ENCODE measurements at regions not wholly inside any gene's neighbourhood (a gene's known extent, or its start where the extent isn't known, plus 50 kb on each side); places are given as distances from the start of the nearest gene placed in this dataset.

DNA sequence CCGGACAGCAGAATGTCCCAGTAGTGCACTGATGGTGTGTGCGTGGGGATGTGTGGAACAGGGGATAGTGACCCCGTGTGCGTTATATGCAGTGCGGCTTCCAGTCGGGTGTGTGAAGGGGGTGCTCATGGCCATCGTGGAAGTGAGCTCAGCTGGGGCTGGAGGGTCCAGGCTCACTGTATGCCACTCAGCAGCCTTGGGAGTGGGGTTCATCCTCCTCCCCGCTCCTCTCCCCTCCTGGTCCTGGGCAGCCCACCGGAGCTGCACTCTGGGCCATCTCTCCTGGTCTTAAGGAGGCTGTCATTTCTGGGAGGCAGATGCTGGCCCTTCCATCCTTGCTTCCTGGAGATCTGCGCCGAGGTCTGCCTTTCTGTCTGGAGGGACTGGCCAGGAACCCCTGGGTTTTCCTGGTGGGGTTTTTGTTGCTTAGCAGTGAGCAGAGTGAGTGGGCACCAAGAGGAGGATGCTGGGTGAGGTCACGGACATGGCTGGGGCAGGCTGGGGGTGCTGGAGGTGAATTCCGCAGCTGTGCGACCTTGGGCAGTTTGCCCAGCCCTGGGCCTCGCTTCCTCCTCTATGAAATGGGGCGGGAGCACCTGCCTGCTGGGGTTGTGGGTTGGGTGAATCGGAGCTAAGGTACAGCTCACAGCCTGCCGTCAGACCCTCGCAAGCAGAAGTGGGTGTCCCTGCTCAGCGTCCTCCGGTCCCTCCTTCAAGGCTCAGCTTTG, 164.1 kb downstream of the SEC14L1 start (continued):
- TF ChIP-seq, protein P1, sequence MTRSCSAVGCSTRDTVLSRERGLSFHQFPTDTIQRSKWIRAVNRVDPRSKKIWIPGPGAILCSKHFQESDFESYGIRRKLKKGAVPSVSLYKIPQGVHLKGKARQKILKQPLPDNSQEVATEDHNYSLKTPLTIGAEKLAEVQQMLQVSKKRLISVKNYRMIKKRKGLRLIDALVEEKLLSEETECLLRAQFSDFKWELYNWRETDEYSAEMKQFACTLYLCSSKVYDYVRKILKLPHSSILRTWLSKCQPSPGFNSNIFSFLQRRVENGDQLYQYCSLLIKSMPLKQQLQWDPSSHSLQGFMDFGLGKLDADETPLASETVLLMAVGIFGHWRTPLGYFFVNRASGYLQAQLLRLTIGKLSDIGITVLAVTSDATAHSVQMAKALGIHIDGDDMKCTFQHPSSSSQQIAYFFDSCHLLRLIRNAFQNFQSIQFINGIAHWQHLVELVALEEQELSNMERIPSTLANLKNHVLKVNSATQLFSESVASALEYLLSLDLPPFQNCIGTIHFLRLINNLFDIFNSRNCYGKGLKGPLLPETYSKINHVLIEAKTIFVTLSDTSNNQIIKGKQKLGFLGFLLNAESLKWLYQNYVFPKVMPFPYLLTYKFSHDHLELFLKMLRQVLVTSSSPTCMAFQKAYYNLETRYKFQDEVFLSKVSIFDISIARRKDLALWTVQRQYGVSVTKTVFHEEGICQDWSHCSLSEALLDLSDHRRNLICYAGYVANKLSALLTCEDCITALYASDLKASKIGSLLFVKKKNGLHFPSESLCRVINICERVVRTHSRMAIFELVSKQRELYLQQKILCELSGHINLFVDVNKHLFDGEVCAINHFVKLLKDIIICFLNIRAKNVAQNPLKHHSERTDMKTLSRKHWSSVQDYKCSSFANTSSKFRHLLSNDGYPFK (CRISPR knock-in tag; IDR thresholded peaks at IDR 0.05; ENCODE audit: borderline replicate concordance): peak; percentile 13; the same call in 1 of the 2 replicates
- TF ChIP-seq HDAC1 (CRISPR knock-in tag; IDR thresholded peaks at IDR 0.05) (peak; percentile 67; the same call in 1 of the 2 replicates), GLI4 (CRISPR knock-in tag; IDR thresholded peaks at IDR 0.05; ENCODE audit: borderline replicate concordance) (no peak), ZNF574 (CRISPR knock-in tag; IDR thresholded peaks at IDR 0.05) (peak; percentile 59), ZNF224 (CRISPR knock-in tag; IDR thresholded peaks at IDR 0.05) (no peak), PHF5A (CRISPR knock-in tag; IDR thresholded peaks at IDR 0.05; ENCODE audit: low read depth, unreplicated experiment) (no peak), MYC (CRISPR knock-in tag; IDR thresholded peaks at IDR 0.05; ENCODE audit: borderline replicate concordance) (peak; percentile 17; the same call in 1 of the 2 replicates), KDM4B (CRISPR knock-in tag; IDR thresholded peaks at IDR 0.05) (0 out of 2 replicates have a peak, but pooled peaks have one; percentile 51), HOXD1 (CRISPR knock-in tag; IDR thresholded peaks at IDR 0.05) (no peak), SMYD3 (CRISPR knock-in tag; IDR thresholded peaks at IDR 0.05) (no peak), POLR2AphosphoS2 (IDR thresholded peaks at IDR 0.05; ENCODE audit: low read depth, low read length) (no peak), JUN (CRISPR knock-in tag; IDR thresholded peaks at IDR 0.05) (no peak), JDP2 (CRISPR knock-in tag; IDR thresholded peaks at IDR 0.05; ENCODE audit: borderline replicate concordance) (no peak), ZBTB1 (CRISPR knock-in tag; IDR thresholded peaks at IDR 0.05; ENCODE audit: borderline replicate concordance) (no peak), MIER3 (CRISPR knock-in tag; IDR thresholded peaks at IDR 0.05; ENCODE audit: borderline replicate concordance) (peak; percentile 44; the same call in 1 of the 2 replicates), ZNF281 (CRISPR knock-in tag; IDR thresholded peaks at IDR 0.05; ENCODE audit: borderline replicate concordance) (peak; percentile 59; the same call in 1 of the 2 replicates)
- TF ChIP-seq, protein P2, sequence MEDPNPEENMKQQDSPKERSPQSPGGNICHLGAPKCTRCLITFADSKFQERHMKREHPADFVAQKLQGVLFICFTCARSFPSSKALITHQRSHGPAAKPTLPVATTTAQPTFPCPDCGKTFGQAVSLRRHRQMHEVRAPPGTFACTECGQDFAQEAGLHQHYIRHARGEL (CRISPR knock-in tag; IDR thresholded peaks at IDR 0.05): no peak
- TF ChIP-seq, protein P3, sequence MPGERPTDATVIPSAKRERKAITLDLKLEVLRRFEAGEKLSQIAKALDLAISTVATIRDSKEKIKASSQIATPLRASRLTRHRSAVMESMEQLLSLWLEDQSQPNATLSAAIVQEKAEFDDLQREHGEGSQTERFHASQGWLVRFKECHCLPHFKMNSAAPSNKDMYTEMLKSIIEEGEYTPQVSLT (CRISPR knock-in tag; IDR thresholded peaks at IDR 0.05; ENCODE audit: borderline replicate concordance, low read depth): no peak

All from HepG2 (cell line).